HEK293T (cell line): ENCODE measurements at regions not wholly inside any gene's neighbourhood (a gene's known extent, or its start where the extent isn't known, plus 50 kb on each side); places are given as distances from the start of the nearest gene placed in this dataset.

Experiments used
- ARNT ChIP-seq: fragments of 450-650 bp; IDR thresholded peaks from 2 replicates; pipeline ENCODE4 v1.6.1; 2017; ENCODE audit warnings: mild to moderate bottlenecking
- BHLHE40 ChIP-seq: fragments of 450-650 bp; IDR thresholded peaks from 2 replicates; pipeline ENCODE4 v1.6.1; 2016; ENCODE audit warnings: mild to moderate bottlenecking, moderate library complexity, borderline replicate concordance
- FOXA1 ChIP-seq: fragments of 450-650 bp; IDR thresholded peaks from 2 replicates; pipeline ENCODE4 v1.6.1; 2016; ENCODE audit warnings: mild to moderate bottlenecking
- FOXK2 ChIP-seq: fragments of 450-650 bp; IDR thresholded peaks from 2 replicates; pipeline ENCODE4 v1.6.1; 2016; ENCODE audit warnings: mild to moderate bottlenecking
- FOXM1 ChIP-seq: fragments of 450-650 bp; IDR thresholded peaks from 2 replicates; pipeline ENCODE4 v1.6.1; 2017; ENCODE audit warnings: mild to moderate bottlenecking, borderline replicate concordance
- HDGF ChIP-seq: fragments of 450-650 bp; IDR thresholded peaks from 2 replicates; pipeline ENCODE4 v1.6.1; 2017; ENCODE audit warnings: antibody characterized with exemption, borderline replicate concordance
- L3MBTL2 ChIP-seq: fragments of 450-650 bp; conservative IDR thresholded peaks from 2 replicates; pipeline ENCODE4 v1.6.1; 2016; ENCODE audit warnings: mild to moderate bottlenecking
- NFRKB ChIP-seq: fragments of 450-650 bp; IDR thresholded peaks from 2 replicates; pipeline ENCODE4 v1.6.1; 2016; ENCODE audit warnings: mild to moderate bottlenecking, moderate library complexity
- SP1 ChIP-seq: fragments of 450-650 bp; IDR thresholded peaks from 2 replicates; pipeline ENCODE4 v1.6.1; 2017
- SUZ12 ChIP-seq: fragments of 450-650 bp; IDR thresholded peaks from 2 replicates; pipeline ENCODE4 v1.6.1; 2016; ENCODE audit warnings: mild to moderate bottlenecking
- TARDBP ChIP-seq: fragments of 450-650 bp; IDR thresholded peaks from 2 replicates; pipeline ENCODE4 v1.6.1; 2016

DNA sequence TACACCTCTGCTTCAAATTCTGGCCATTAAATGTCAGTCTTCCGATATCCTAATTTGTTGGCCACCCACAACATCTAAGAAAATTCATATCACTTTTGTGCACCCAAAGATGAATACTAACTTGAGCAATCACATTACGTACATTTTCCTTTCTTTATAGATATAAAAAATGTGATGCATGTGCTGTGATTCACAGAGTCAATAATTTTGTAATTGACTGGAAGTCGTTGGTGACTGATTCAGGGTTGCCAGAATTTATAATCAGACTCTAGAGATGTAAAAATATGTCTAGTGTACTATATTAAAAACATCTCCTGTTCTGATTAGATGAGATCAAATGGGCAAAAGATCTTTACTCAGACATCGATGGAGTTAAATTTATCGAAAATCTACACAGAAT lies 150.0 kb upstream of the KCTD3 start:
- TF ChIP-seq TARDBP, result no peak
- TF ChIP-seq BHLHE40, result no peak
- TF ChIP-seq NFRKB, result no peak
- no peak for TF ChIP-seq ARNT
- TF ChIP-seq SP1, result no peak
- TF ChIP-seq FOXA1, result no peak
- no peak for TF ChIP-seq FOXK2
- TF ChIP-seq SUZ12, result no peak
- TF ChIP-seq L3MBTL2, result no peak
- no peak for TF ChIP-seq HDGF
- no peak for TF ChIP-seq FOXM1
